ENCODE measurements at regions not wholly inside any gene's neighbourhood (a gene's known extent, or its start where the extent isn't known, plus 50 kb on each side); places are given as distances from the start of the nearest gene placed in this dataset. TPM values are rescaled to one million over a fixed set of nuclear protein-coding genes. Genes with fewer than 3 reads are reported as not detected.

- no peak for DNase-seq (ENCODE audit: low spot score)
These were observed 177.5 kb downstream of the ANAPC1 start for GRCh38 chr2:111706481-111707001.

GRCh38 chr2:111707700-111708099 is 176.3 kb downstream of the ANAPC1 start:
- no peak for DNase-seq (ENCODE audit: low spot score)

GRCh38 chr2:111708476-111709180 is 175.4 kb downstream of the ANAPC1 start:
- no peak for DNase-seq (ENCODE audit: low spot score)

- no peak for DNase-seq (ENCODE audit: low spot score)
These were observed 174.7 kb downstream of the ANAPC1 start for GRCh38 chr2:111709321-111709720.

- no peak for DNase-seq (ENCODE audit: low spot score)
These were observed 173.9 kb downstream of the ANAPC1 start for GRCh38 chr2:111710085-111710484.

- no peak for DNase-seq (ENCODE audit: low spot score)
These were observed 173.4 kb downstream of the ANAPC1 start for GRCh38 chr2:111710613-111711012.

- no peak for DNase-seq (ENCODE audit: low spot score)
These were observed 172.7 kb downstream of the ANAPC1 start for GRCh38 chr2:111711270-111711669.

- DNase-seq (ENCODE audit: low spot score), result no peak
These were observed 171.6 kb downstream of the ANAPC1 start for GRCh38 chr2:111712361-111712760.

GRCh38 chr2:111712940-111713515 is 171.0 kb downstream of the ANAPC1 start:
- no peak for DNase-seq (ENCODE audit: low spot score)

GRCh38 chr2:111715987-111716904 is 167.7 kb downstream of the ANAPC1 start:
- DNase-seq (ENCODE audit: low spot score), result no peak

GRCh38 chr2:111716905-111717775 is 166.9 kb downstream of the ANAPC1 start:
- no peak for DNase-seq (ENCODE audit: low spot score)

Small RNA genes lying in the stretch of these regions (small RNA-seq; reads per million reads assigned to genes)
- gene MIR4435-2, result not detected
